MM.1S (cell line): ENCODE measurements at regions not wholly inside any gene's neighbourhood (a gene's known extent, or its start where the extent isn't known, plus 50 kb on each side); places are given as distances from the start of the nearest gene placed in this dataset.

Experiments
- DNase-seq: peaks from one replicate; pipeline ENCODE4 v3.0.0-alpha.2; 2015
- H2AFZ ChIP-seq: fragments of 300-600 bp; sonication (generic); 2 replicates; pipeline ENCODE4 v1.6.0; 2016; ENCODE audit warnings: antibody characterized with exemption, low read length
- H3F3A ChIP-seq: fragments of 300-600 bp; sonication (generic); 2 replicates; pipeline ENCODE4 v1.6.1; 2016; ENCODE audit warnings: mild to moderate bottlenecking, antibody characterized with exemption, low read length, moderate library complexity, mixed read lengths; ENCODE audit not compliant: insufficient read depth
- H3K27ac ChIP-seq: fragments of 300-600 bp; sonication (generic); 2 replicates; pipeline ENCODE4 v1.5.1; 2016; ENCODE audit warnings: mild to moderate bottlenecking, low read length
- H3K27me3 ChIP-seq: fragments of 300-600 bp; sonication (generic); replicated peaks from 2 replicates; pipeline ENCODE4 v1.6.0; 2016; ENCODE audit warnings: low read length; ENCODE audit not compliant: insufficient read depth
- H3K36me3 ChIP-seq: fragments of 300-600 bp; sonication (generic); replicated peaks from 2 replicates; pipeline ENCODE4 v1.6.1; 2016; ENCODE audit warnings: mild to moderate bottlenecking, low read length, mixed read lengths; ENCODE audit not compliant: insufficient read depth
- H3K4me1 ChIP-seq: fragments of 300-600 bp; sonication (generic); 2 replicates; pipeline ENCODE4 v1.6.1; 2016; ENCODE audit warnings: low read length, mixed read lengths
- H3K4me2 ChIP-seq: fragments of 300-600 bp; sonication (generic); 2 replicates; pipeline ENCODE4 v1.6.0; 2016; ENCODE audit warnings: low read depth, low read length
- H3K4me3 ChIP-seq: fragments of 300-600 bp; sonication (generic); 2 replicates; pipeline ENCODE4 v1.5.1; 2016; ENCODE audit warnings: low read length, mixed read lengths
- H3K79me2 ChIP-seq: fragments of 300-600 bp; sonication (generic); 2 replicates; pipeline ENCODE4 v1.6.1; 2016; ENCODE audit warnings: mixed run types, low read length, mixed read lengths
- H3K9ac ChIP-seq: fragments of 300-600 bp; sonication (generic); 2 replicates; pipeline ENCODE4 v1.6.1; 2016; ENCODE audit warnings: low read length, mixed read lengths
- H3K9me2 ChIP-seq: fragments of 300-600 bp; sonication (generic); replicated peaks from 2 replicates; pipeline ENCODE4 v1.6.1; 2016; ENCODE audit warnings: mild to moderate bottlenecking, low read length, mixed read lengths; ENCODE audit not compliant: insufficient read depth
- H3K9me3 ChIP-seq: fragments of 300-600 bp; sonication (generic); replicated peaks from 2 replicates; pipeline ENCODE4 v1.6.1; 2016; ENCODE audit warnings: mild to moderate bottlenecking, low read length, mixed read lengths; ENCODE audit not compliant: insufficient read depth
- H4K20me1 ChIP-seq: fragments of 300-600 bp; sonication (generic); 2 replicates; pipeline ENCODE4 v1.6.1; 2016; ENCODE audit warnings: mild to moderate bottlenecking, low read length, moderate library complexity, mixed read lengths; ENCODE audit not compliant: insufficient read depth
- EZH2 ChIP-seq: fragments of 300-600 bp; sonication (generic); optimal IDR thresholded peaks from 2 replicates; pipeline ENCODE3; 2017; ENCODE audit warnings: low read depth, mild to moderate bottlenecking, antibody characterized with exemption, low read length, mixed read lengths
- EZH2phosphoT487 ChIP-seq: fragments of 300-600 bp; sonication (generic); IDR thresholded peaks from 2 replicates; pipeline ENCODE4 v1.6.1; 2018; ENCODE audit warnings: antibody characterized with exemption, low read length
- TF ChIP-seq, protein P1 (sequence below): fragments of 300-600 bp; sonication (generic); IDR thresholded peaks from 2 replicates; pipeline ENCODE4 v1.5.1; 2016; ENCODE audit warnings: antibody characterized with exemption, low read length, mixed read lengths

DNA sequence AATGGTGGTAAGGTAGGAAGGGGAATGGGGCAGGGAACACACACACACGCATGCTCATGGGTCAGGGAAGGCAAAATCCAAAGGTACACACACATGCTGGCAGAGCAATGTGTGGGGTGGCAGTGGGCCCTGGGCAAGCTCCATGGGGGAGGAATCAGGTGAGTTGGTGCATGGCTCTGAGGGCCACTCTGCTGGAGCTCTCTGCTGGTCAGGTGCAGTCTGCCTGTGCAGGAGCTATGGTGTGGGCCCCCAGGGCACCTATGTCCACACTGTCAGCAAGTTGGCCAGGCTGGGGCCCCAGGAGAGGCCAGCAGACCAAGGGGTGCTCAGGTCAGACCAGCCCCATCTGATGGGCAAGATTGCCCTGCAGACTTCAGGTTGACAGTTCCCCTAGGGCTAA, 90.1 kb upstream of the GAP43 start:
- Histone ChIP-seq H3K9ac (no peak overlapping the region), H3K9me3 (no peaks in the 10 kb centered on the region), H3K27ac (no peak overlapping the region), H3K79me2 (no peaks in the 10 kb centered on the region), H3F3A (no peaks in the 10 kb centered on the region), H3K4me2 (no peak overlapping the region), H3K4me3 (no peak overlapping the region), H3K4me1 (no peaks in the 10 kb centered on the region), H2AFZ (no peak overlapping the region), H3K27me3 (no peaks in the 10 kb centered on the region), H4K20me1 (no peaks in the 10 kb centered on the region), H3K36me3 (no peaks in the 10 kb centered on the region), H3K9me2 (no peaks in the 10 kb centered on the region)
- no peak for DNase-seq
- TF ChIP-seq EZH2 (no peak), EZH2phosphoT487 (no peak)
- TF ChIP-seq, protein P1, sequence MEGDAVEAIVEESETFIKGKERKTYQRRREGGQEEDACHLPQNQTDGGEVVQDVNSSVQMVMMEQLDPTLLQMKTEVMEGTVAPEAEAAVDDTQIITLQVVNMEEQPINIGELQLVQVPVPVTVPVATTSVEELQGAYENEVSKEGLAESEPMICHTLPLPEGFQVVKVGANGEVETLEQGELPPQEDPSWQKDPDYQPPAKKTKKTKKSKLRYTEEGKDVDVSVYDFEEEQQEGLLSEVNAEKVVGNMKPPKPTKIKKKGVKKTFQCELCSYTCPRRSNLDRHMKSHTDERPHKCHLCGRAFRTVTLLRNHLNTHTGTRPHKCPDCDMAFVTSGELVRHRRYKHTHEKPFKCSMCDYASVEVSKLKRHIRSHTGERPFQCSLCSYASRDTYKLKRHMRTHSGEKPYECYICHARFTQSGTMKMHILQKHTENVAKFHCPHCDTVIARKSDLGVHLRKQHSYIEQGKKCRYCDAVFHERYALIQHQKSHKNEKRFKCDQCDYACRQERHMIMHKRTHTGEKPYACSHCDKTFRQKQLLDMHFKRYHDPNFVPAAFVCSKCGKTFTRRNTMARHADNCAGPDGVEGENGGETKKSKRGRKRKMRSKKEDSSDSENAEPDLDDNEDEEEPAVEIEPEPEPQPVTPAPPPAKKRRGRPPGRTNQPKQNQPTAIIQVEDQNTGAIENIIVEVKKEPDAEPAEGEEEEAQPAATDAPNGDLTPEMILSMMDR: no peak

- Histone ChIP-seq H3K4me2 (no peak overlapping the region), H3K9ac (no peak overlapping the region), H3K4me3 (no peak overlapping the region), H3K36me3 (no peaks in the 10 kb centered on the region), H3K9me2 (no peaks in the 10 kb centered on the region), H3K27ac (no peak overlapping the region), H3K79me2 (no peaks in the 10 kb centered on the region), H3F3A (no peaks in the 10 kb centered on the region), H3K4me1 (no peaks in the 10 kb centered on the region), H4K20me1 (no peaks in the 10 kb centered on the region), H2AFZ (no peak overlapping the region), H3K9me3 (no peaks in the 10 kb centered on the region), H3K27me3 (no peaks in the 10 kb centered on the region)
- DNase-seq: no peak
- TF ChIP-seq EZH2 (no peak), EZH2phosphoT487 (no peak)
- TF ChIP-seq, protein P1: no peak
Measured at GRCh38 chr3:115536171-115536570, 87.1 kb upstream of the GAP43 start.

DNA sequence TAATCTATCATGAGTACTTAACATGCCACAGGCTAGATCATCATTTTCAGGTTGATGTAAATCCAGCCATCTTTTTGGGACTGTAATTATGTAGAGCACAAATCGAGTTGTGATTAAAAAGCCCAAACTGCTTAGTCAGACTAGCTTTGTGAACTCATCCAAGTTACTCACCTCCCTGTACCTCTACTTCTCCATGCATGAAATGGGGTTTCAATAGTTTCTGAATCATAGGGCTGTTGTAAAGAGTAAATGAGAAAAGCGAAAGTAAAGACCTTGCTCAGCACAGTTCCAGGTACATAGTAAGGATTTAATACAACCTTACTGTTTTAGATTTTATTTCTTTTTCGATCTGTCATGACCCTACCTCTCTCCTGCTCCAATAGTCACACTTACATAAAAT, 85.6 kb upstream of the GAP43 start:
- no peak overlapping the region for H3K4me2 ChIP-seq

More for the DNA sequence above, 85.6 kb upstream of the GAP43 start:
- H4K20me1 ChIP-seq: no peaks in the 10 kb centered on the region
- no peak for DNase-seq
- H3K4me1 ChIP-seq: no peaks in the 10 kb centered on the region
- no peak overlapping the region for H3K27ac ChIP-seq
- H3K9me2 ChIP-seq: no peaks in the 10 kb centered on the region
- no peaks in the 10 kb centered on the region for H3K27me3 ChIP-seq
- no peak overlapping the region for H2AFZ ChIP-seq
- H3K36me3 ChIP-seq: no peaks in the 10 kb centered on the region
- H3K4me3 ChIP-seq: no peak overlapping the region
- no peaks in the 10 kb centered on the region for H3K79me2 ChIP-seq
- H3K9me3 ChIP-seq: no peaks in the 10 kb centered on the region
- TF ChIP-seq, protein P1: no peak
- TF ChIP-seq EZH2phosphoT487 (no peak), EZH2 (no peak)
- no peak overlapping the region for H3K9ac ChIP-seq
- no peaks in the 10 kb centered on the region for H3F3A ChIP-seq
